GM18907 (cell line): ENCODE measurements at regions not wholly inside any gene's neighbourhood (a gene's known extent, or its start where the extent isn't known, plus 50 kb on each side); places are given as distances from the start of the nearest gene placed in this dataset.

Experiments
- ATAC-seq: cut with Tn5 transposase; IDR thresholded peaks from one replicate; pipeline ENCODE4 v1.9.1; 2021; ENCODE audit warnings: mild to moderate bottlenecking, moderate library complexity; ENCODE audit not compliant: unreplicated experiment

GRCh38 chr11:129324533-129325175 is 51.0 kb upstream of the BARX2 start:
- ATAC-seq = no peak

- no peak for ATAC-seq
Observed at GRCh38 chr11:129323896-129324502, 51.6 kb upstream of the BARX2 start.

- no peak for ATAC-seq
Observed at GRCh38 chr11:129322941-129323340, 52.7 kb upstream of the BARX2 start.

- ATAC-seq = no peak
Observed at GRCh38 chr11:129321076-129321475, 54.6 kb upstream of the BARX2 start.

GRCh38 chr11:129320494-129320893 is 55.2 kb upstream of the BARX2 start:
- ATAC-seq = no peak

- no peak for ATAC-seq
Observed at GRCh38 chr11:129319751-129320150, 55.9 kb upstream of the BARX2 start.

- no peak for ATAC-seq
Observed at GRCh38 chr11:129319201-129319600, 56.4 kb upstream of the BARX2 start.

- ATAC-seq = no peak
Observed at GRCh38 chr11:129317571-129317970, 58.1 kb upstream of the BARX2 start.

GRCh38 chr11:129316781-129317180 is 58.9 kb upstream of the BARX2 start:
- ATAC-seq = no peak

- no peak for ATAC-seq
Observed at GRCh38 chr11:129315781-129316579, 59.7 kb upstream of the BARX2 start.

- ATAC-seq = no peak
Observed at GRCh38 chr11:129314371-129314770, 61.3 kb upstream of the BARX2 start.

GRCh38 chr11:129313541-129314297 is 61.9 kb upstream of the BARX2 start:
- no peak for ATAC-seq

GRCh38 chr11:129312730-129313503 is 62.7 kb upstream of the BARX2 start:
- ATAC-seq = no peak

GRCh38 chr11:129308241-129308865 is 67.3 kb upstream of the BARX2 start:
- no peak for ATAC-seq

GRCh38 chr11:129307162-129307561 is 68.5 kb upstream of the BARX2 start:
- no peak for ATAC-seq

GRCh38 chr11:129302386-129303101 is 73.1 kb upstream of the BARX2 start:
- no peak for ATAC-seq

- no peak for ATAC-seq
Observed at GRCh38 chr11:129300099-129300498, 75.5 kb upstream of the BARX2 start.

- ATAC-seq = no peak
Observed at GRCh38 chr11:129298988-129299387, 76.7 kb upstream of the BARX2 start.

- ATAC-seq = no peak
Observed at GRCh38 chr11:129295746-129296145, 79.9 kb upstream of the BARX2 start.
